ENCODE measurements at regions not wholly inside any gene's neighbourhood (a gene's known extent, or its start where the extent isn't known, plus 50 kb on each side); places are given as distances from the start of the nearest gene placed in this dataset.
"Not testable (repeated sequence)": the region's sequence is repeated elsewhere in the genome, so short reads cannot be mapped to it uniquely, and the experiment has no call there.

DNA sequence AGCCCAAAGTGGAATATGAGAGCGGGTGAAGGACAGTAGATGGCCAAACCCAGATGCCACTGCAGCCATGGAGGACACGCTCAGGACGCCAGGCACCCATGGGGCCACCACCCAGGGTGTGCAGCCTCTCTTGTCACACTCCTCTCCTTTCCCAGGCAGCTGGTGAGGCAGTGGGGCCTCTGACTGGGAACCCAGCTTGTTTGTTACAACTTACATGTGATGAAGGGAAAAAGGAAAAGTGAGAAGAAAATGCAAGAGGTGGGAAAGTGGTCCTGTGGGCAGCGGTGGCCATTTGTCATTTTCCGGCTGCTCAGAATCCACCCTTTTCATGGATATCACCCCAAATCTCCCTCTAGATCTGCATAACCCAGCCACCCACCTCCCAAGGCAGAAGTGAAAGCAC lies 62.7 kb upstream of the UNC5A start:
- DNase-seq (ENCODE audit: low read depth), result no peak

DNA sequence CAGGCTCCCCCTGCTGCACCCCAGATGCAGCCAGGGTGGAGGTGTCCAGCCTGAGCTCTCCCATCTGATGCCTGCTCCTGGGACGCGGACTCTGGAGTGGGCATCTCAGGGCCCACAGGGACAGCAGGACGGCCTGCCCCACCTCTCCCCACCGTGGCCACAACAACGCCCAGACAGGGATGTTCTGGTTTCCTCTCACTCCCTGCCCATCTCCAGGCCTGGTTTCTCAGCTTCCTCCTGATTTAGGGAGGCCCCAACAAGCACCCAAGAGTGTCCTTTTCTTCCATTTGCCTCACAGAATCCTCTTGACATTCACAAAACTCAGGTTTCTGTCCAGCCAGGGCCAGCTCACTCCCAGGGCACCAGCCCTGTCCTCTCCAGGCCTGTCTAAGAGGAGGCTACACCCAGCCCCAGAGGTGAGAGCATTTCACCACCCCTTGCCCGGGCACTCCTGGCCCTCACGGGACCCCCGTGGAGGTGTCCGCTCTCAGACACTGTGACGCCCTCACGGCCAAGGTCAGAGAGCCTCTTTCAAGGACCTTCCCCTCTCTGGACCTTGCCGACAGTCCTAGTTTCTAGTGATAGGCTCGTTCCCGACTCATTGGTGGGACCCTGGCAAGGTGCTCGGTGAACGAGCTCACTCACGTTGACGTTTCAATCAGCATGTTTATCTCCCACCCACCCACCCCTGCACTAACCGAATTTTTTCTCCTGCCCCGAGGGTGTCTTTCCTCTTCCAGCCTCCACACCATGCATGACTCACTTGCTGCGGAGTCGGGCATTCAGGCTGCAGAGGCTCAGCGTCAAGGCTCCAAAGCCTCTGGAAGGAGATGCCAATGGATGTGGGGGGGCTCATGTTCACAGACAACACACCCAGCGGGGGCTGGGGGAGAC lies 62.0 kb upstream of the UNC5A start:
- peak; percentile 53 for DNase-seq (ENCODE audit: low read depth)

DNA sequence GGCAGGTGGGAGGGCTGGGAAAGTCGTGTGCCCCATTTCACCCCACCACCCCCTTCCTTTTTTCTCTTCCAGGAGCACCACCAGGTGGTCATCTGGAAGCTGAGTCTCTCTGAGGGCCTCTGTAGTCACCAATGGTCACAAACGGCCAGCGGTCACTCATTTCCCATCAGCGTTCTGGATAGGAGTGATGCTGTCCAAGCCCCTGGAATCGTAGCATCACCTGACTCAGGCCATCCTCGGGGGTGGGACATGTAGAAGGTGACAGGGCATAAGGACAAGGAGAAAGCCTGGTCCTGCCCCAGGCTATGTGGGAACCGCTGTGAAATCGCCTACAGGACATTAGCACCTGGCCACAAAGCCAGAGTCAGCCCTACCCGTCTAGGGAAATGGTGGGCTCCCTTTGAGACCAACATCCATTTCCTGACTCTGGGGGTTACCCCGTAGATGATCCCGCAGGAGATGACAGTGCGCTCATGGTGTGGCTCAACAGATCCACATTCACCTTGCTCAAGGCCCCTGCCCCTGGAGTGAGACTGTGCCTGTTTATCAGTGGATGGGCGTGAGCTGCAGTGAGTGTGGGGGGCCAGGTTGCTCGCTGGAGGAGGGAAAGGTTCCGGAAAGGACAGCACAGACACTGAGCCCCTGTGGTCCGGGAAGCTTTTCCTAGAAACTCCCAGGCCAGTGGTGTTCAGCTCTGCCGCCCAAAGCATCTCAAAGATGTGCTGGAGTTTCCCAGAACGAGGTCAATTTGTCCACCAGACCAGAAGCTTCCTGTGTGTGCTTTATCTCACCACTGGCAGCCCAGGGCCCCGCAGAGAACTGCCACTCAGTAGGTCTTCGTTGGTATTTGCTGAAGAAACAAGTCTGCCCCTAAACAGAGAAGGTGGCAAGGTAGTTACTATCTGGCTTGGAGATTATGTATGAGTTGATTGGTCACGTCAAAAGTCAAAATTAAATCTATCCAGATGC lies 61.1 kb upstream of the UNC5A start:
- no peak for DNase-seq (ENCODE audit: low read depth)

DNA sequence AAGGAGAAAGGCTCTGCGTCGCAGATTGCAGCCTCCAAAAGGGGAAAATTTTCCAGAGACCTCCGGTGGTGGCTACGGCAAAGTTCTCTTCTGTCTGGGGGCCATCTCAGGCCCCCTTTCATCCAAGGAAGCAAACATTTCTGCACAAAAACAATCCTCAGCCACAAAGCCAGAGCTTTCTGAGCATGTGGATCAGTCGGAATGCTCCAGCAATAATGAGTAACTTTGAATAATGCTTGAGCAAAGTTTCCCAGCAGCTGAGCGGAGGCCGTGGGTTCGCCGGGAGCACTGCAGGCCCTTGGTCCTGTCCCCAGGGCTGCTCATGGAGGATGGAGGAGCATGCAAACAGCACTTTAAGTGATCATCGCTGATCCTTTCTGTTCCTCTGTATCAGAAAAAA lies 60.2 kb upstream of the UNC5A start:
- DNase-seq (ENCODE audit: low read depth), result no peak

DNA sequence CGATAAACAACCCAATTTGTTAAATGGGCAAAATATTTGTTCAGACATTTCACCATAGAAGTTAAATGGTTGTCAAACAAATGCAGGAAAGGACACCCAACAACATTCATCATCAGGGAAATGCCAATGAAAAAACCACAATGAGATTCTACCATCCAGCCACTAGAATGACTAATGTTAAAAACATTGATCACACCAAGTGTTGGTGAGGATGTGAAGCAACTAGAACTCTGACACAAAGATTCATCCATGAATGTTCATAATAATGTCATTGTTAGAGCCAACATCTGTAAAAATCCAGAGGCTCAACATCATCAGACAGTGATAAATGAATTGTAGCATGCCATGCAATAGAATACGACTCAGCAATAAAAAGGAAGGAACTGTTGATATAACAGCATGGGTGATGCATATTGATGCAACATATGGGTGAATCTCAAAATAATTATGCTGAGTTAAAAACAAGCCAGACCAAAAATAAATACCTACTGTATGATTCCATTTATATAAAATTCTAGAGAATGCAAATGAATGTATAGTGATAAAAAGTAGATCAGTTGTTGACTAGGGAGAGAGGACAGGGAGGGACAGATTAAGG lies 55.9 kb upstream of the UNC5A start:
- DNase-seq (ENCODE audit: low read depth), result peak; percentile 16

DNA sequence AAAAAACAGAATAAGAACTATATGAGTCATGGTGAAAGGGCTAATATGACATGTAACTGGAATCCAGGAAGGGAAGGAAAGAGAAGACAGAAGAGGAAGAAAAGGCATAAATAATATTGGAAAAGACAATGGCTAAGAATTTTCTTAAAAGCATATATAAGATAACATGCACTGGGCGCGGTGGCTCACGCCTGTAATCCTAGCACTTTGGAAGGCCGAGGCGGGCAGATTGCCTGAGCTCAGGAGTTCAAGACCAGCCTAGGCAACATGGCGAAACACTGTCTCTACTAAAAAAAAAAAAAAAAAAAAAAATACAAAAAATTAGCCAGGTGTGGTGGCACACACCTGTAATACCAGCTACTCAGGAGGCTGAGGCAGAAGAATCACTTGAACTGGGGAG lies 54.8 kb upstream of the UNC5A start:
- DNase-seq (ENCODE audit: low read depth), result not testable (repeated sequence)

DNA sequence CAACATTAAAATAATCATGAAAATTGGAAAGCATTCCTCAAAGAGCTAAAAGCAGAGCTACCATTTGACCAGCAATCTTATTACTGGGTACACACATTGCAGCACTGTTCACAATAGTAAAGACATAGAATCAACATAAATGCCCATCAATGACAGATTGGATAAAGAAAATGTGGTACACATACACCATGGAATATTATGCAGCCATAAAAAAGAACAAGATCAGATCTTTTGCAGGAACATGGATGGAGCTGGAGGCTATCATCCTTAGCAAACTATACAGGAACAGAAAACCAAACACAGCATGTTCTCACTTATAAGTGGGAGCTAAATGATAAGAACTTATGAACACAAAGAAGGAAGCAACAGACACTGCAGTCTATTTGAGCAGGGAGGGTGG lies 52.8 kb upstream of the UNC5A start:
- DNase-seq (ENCODE audit: low read depth), result not testable (repeated sequence)
